ENCODE measurements at regions not wholly inside any gene's neighbourhood (a gene's known extent, or its start where the extent isn't known, plus 50 kb on each side); places are given as distances from the start of the nearest gene placed in this dataset.
"Not testable (repeated sequence)": the region's sequence is repeated elsewhere in the genome, so short reads cannot be mapped to it uniquely, and the experiment has no call there.

- DNase-seq = not testable (repeated sequence)
These were observed 319.7 kb downstream of the SPATA31A1 start for GRCh38 chr9:39675211-39675553.

GRCh38 chr9:39678534-39679263, 323.2 kb downstream of the SPATA31A1 start:
- not testable (repeated sequence) for DNase-seq

- DNase-seq = not testable (repeated sequence)
These were observed 325.4 kb downstream of the SPATA31A1 start for GRCh38 chr9:39680694-39681401.

GRCh38 chr9:39728862-39729261, 373.4 kb downstream of the SPATA31A1 start:
- DNase-seq = not testable (repeated sequence)

- not testable (repeated sequence) for DNase-seq
These were observed 389.4 kb downstream of the SPATA31A1 start for GRCh38 chr9:39744898-39745297.

GRCh38 chr9:39775570-39775969, 420.1 kb downstream of the SPATA31A1 start:
- not testable (repeated sequence) for DNase-seq

- DNase-seq = not testable (repeated sequence)
These were observed 435.9 kb downstream of the SPATA31A1 start for GRCh38 chr9:39791356-39791755.

GRCh38 chr9:39797935-39798334, 442.5 kb downstream of the SPATA31A1 start:
- not testable (repeated sequence) for DNase-seq

- not testable (repeated sequence) for DNase-seq
These were observed 443.8 kb downstream of the SPATA31A1 start for GRCh38 chr9:39799252-39799651.

- not testable (repeated sequence) for DNase-seq
These were observed 447.1 kb downstream of the SPATA31A1 start for GRCh38 chr9:39802561-39802960.

GRCh38 chr9:39809401-39810226, 454.1 kb downstream of the SPATA31A1 start:
- DNase-seq = not testable (repeated sequence)

GRCh38 chr9:39810401-39810800, 454.9 kb downstream of the SPATA31A1 start:
- not testable (repeated sequence) for DNase-seq

GRCh38 chr9:39811615-39812014, 456.1 kb downstream of the SPATA31A1 start:
- DNase-seq = not testable (repeated sequence)

- not testable (repeated sequence) for DNase-seq
These were observed 473.0 kb downstream of the SPATA31A1 start for GRCh38 chr9:39828457-39828856.
